ENCODE measurements at regions not wholly inside any gene's neighbourhood (a gene's known extent, or its start where the extent isn't known, plus 50 kb on each side); places are given as distances from the start of the nearest gene placed in this dataset.

DNA sequence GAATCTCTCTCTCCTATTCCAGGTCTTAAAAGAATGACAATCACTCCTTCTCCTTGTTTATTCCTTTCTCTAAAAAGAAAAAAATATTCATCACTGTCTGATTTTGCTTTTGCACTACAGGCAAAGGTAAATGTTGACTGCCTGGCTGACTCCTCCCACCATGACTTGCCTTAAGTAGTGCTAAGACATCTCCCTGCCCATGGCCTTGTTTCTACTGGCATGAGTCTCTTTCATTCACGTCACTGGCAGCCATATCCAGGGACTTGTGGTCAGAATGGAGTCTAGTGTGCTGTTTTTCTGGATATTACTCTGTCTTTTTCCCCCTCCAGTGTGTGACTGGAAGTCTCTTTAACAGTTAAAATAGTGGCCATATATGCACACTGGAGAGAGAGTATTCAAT is 522.9 kb upstream of the DAB2 start:
- DNase-seq (ENCODE audit: low read depth), result peak; percentile 25

DNA sequence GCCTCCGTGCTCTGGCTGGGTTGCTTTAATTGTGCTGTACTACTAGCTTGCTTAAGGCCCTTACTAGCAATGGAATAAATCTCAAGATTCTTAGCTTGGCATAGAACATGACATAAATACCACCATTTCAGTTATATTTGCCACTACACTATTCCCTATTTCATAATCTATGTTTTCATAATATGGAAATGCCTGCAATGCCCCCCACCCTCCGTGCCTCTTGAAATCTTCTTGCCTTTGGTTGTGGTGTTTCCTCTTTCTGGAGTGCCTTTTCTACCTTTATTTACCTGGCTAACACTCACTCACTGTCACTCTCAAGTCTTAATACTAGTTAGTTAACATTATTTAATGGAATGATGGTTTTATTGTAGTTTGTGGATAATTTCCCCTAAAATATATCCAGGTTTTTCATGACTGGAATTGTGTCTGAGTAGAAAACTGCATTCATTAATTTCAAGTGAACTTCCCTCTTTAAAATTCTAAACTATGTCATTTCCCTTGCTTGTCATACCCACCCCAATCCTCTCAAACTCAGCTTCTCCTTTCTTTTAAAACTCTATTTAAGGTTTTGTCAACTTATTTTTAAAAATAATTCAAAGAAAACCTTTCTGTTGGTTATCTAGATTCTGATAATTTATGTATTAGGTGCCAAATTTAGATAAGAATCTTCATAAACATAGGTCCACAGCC is 521.7 kb upstream of the DAB2 start:
- DNase-seq (ENCODE audit: low read depth), result no peak
- no peaks in the 10 kb centered on the region for H3K27me3 ChIP-seq (ENCODE audit: control insufficient read depth, insufficient read depth, low read length)
- H3K4me3 ChIP-seq (ENCODE audit: low read depth, low read length), result no peak overlapping the region
- H3K36me3 ChIP-seq (ENCODE audit: control insufficient read depth, insufficient read depth, low read length), result no peaks in the 10 kb centered on the region
- no peak for FAIRE-seq
- TF ChIP-seq, protein P1, sequence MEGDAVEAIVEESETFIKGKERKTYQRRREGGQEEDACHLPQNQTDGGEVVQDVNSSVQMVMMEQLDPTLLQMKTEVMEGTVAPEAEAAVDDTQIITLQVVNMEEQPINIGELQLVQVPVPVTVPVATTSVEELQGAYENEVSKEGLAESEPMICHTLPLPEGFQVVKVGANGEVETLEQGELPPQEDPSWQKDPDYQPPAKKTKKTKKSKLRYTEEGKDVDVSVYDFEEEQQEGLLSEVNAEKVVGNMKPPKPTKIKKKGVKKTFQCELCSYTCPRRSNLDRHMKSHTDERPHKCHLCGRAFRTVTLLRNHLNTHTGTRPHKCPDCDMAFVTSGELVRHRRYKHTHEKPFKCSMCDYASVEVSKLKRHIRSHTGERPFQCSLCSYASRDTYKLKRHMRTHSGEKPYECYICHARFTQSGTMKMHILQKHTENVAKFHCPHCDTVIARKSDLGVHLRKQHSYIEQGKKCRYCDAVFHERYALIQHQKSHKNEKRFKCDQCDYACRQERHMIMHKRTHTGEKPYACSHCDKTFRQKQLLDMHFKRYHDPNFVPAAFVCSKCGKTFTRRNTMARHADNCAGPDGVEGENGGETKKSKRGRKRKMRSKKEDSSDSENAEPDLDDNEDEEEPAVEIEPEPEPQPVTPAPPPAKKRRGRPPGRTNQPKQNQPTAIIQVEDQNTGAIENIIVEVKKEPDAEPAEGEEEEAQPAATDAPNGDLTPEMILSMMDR (IDR thresholded peaks at IDR 0.05; ENCODE audit: insufficient read depth, low read length, severe bottlenecking), result no peak

More for the DNA sequence above, 522.9 kb upstream of the DAB2 start:
- no peaks in the 10 kb centered on the region for H3K27me3 ChIP-seq (ENCODE audit: control insufficient read depth, insufficient read depth, low read length)
- no peak overlapping the region for H3K4me3 ChIP-seq (ENCODE audit: low read depth, low read length)
- FAIRE-seq, result no peak
- H3K36me3 ChIP-seq (ENCODE audit: control insufficient read depth, insufficient read depth, low read length), result no peaks in the 10 kb centered on the region
- TF ChIP-seq, protein P1 (IDR thresholded peaks at IDR 0.05; ENCODE audit: insufficient read depth, low read length, severe bottlenecking), result no peak

DNA sequence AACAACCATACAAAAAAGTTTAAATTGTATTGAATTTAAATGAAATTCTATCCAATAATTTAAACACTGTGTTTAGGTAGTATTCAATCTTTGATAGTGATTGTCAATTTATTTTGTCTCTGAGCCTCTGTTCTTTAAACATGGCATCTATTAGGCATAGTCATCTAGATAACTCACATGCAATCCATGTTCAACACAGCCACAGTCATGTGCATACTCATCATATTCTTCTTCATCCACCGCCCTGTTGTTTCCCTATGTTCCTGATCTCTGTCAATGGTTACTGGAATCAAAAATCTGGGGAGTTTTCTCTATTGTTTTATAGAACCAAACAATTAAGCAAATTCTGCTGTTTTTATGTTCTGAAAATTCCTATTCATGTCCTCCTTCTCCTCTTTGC is 521.1 kb upstream of the DAB2 start:
- Histone ChIP-seq H3K4me3 (ENCODE audit: low read depth, low read length) (no peak overlapping the region), H3K27me3 (ENCODE audit: control insufficient read depth, insufficient read depth, low read length) (no peaks in the 10 kb centered on the region), H3K36me3 (ENCODE audit: control insufficient read depth, insufficient read depth, low read length) (no peaks in the 10 kb centered on the region)
- FAIRE-seq, result no peak
- DNase-seq (ENCODE audit: low read depth), result no peak
- TF ChIP-seq, protein P1 (IDR thresholded peaks at IDR 0.05; ENCODE audit: insufficient read depth, low read length, severe bottlenecking), result no peak

DNA sequence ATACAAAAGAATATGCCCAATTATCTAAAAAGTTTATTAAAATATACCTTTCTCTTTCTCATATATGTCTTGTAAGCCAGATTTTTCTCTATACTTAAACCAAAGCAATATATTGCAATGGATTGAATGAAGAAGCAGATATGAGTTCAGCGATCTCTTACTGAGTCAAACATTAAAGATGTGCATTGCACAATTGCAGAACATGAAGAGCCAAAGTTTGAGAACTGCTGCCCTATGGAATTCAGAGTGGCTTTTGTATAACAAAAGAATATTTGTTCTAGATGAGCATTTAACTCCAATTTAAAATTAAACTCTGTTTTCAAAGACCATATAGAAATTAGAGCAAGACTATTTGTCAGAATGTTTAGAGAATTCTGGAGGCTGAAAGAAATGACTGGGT is 519.0 kb upstream of the DAB2 start:
- Histone ChIP-seq H3K27me3 (ENCODE audit: control insufficient read depth, insufficient read depth, low read length) (no peaks in the 10 kb centered on the region), H3K4me3 (ENCODE audit: low read depth, low read length) (no peak overlapping the region), H3K36me3 (ENCODE audit: control insufficient read depth, insufficient read depth, low read length) (no peaks in the 10 kb centered on the region)
- DNase-seq (ENCODE audit: low read depth) (peak; percentile 8), FAIRE-seq (no peak)
- TF ChIP-seq, protein P1 (IDR thresholded peaks at IDR 0.05; ENCODE audit: insufficient read depth, low read length, severe bottlenecking), result no peak

DNA sequence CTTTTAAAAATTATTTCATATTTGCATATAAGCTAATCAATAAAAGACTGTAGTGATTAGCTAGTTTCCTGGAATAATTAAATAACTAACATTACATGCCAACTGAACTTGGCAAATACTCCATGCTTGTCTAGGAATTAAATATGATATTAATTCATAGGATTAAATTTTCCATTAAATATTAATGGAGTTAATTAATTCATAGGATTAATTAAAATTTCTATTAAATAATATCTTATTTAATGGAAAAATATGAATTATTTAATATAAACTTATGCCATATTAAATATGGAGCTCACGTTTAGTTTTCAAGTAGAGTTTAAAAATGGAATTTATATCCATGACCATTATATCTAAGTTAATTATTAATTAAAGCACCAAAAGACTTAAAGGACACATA is 517.8 kb upstream of the DAB2 start:
- H3K4me3 ChIP-seq (ENCODE audit: low read depth, low read length), result no peak overlapping the region
- DNase-seq (ENCODE audit: low read depth) (no peak), FAIRE-seq (no peak)
- no peaks in the 10 kb centered on the region for H3K27me3 ChIP-seq (ENCODE audit: control insufficient read depth, insufficient read depth, low read length)
- TF ChIP-seq, protein P1 (IDR thresholded peaks at IDR 0.05; ENCODE audit: insufficient read depth, low read length, severe bottlenecking), result no peak
- H3K36me3 ChIP-seq (ENCODE audit: control insufficient read depth, insufficient read depth, low read length), result no peaks in the 10 kb centered on the region

DNA sequence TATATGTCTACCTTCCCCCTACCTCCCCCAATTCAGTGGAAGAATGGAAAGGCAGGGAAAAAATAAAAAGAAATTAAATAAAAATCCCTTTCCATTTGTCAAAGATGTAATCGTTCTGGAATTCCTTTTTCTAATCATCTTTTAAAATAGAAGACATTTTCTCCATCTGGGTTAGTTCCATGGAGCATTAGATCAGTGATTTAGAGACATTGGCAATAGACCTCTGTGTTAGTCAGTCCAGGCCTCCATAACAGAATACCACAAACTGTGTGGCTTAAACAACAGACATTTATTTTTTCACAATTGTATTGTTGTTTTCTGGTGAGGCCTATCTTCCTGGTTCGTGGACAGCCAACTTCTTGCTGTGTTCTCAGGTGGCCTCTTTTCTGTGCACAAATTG is 516.6 kb upstream of the DAB2 start:
- FAIRE-seq (no peak), DNase-seq (ENCODE audit: low read depth) (no peak)
- Histone ChIP-seq H3K27me3 (ENCODE audit: control insufficient read depth, insufficient read depth, low read length) (no peaks in the 10 kb centered on the region), H3K36me3 (ENCODE audit: control insufficient read depth, insufficient read depth, low read length) (no peaks in the 10 kb centered on the region), H3K4me3 (ENCODE audit: low read depth, low read length) (no peak overlapping the region)
- TF ChIP-seq, protein P1 (IDR thresholded peaks at IDR 0.05; ENCODE audit: insufficient read depth, low read length, severe bottlenecking), result no peak

Measured in bronchial epithelial cell (primary cell).